Fibroblast of the aortic adventitia (primary cell): ENCODE measurements at regions not wholly inside any gene's neighbourhood (a gene's known extent, or its start where the extent isn't known, plus 50 kb on each side); places are given as distances from the start of the nearest gene placed in this dataset.

ENCODE experiments used
- DNase-seq: peaks from one replicate; pipeline ENCODE4 v3.0.0-alpha.2; 2010; ENCODE audit warnings: low read depth
- H3K4me3 ChIP-seq: 2 replicates; pipeline ENCODE4 v1.5.1; 2011; ENCODE audit warnings: low read depth, mild to moderate bottlenecking, control low read depth, low read length, moderate library complexity
- CTCF ChIP-seq: IDR thresholded peaks from 2 replicates; pipeline ENCODE4 v1.5.1; 2011; ENCODE audit warnings: mild to moderate bottlenecking, low read length, control low read depth, inconsistent platforms; ENCODE audit not compliant: insufficient read depth

DNA sequence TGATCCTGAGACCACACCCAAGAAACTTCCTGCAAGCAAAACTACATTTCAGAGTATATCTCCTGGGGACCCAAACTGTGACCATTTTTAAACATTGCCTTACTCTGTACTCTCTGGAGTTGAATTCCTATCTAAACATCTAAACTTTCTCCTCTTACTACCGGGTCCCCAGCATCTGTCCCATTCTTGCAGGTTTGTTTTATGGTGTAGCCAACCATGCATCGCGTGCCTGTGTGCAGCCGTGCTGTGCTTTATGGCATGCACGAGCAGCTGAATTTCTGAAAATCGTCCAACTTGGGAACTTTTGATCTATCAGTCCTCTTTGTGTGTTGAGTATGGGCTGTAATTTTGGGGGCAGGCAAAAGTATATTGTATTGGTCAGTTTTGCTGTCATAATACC lies 423.8 kb upstream of the DPP6 start:
- DNase-seq: no peak
- TF ChIP-seq CTCF: no peak

DNA sequence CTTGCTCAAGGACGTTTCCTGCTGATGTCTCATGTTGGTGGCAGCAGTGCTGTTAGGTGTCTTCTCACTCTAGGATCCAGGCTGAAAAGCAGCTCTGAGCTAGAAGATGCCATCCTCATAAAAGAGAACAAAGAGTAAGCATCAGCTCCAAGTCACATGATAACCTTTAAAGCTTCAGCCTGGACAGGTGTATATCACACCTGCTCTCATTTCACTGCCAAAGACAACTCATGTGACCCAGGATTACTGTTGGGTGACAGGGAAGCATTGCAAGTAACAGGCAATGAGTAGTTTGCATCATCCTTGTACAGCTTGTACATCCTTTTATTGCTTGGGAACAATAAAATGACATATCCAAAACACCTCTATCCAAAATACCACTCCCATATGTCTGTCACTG lies 423.4 kb upstream of the DPP6 start:
- TF ChIP-seq CTCF: no peak
- no peak for DNase-seq
- no peak overlapping the region for H3K4me3 ChIP-seq

More for the DNA sequence above, 423.8 kb upstream of the DPP6 start:
- no peak overlapping the region for H3K4me3 ChIP-seq

DNA sequence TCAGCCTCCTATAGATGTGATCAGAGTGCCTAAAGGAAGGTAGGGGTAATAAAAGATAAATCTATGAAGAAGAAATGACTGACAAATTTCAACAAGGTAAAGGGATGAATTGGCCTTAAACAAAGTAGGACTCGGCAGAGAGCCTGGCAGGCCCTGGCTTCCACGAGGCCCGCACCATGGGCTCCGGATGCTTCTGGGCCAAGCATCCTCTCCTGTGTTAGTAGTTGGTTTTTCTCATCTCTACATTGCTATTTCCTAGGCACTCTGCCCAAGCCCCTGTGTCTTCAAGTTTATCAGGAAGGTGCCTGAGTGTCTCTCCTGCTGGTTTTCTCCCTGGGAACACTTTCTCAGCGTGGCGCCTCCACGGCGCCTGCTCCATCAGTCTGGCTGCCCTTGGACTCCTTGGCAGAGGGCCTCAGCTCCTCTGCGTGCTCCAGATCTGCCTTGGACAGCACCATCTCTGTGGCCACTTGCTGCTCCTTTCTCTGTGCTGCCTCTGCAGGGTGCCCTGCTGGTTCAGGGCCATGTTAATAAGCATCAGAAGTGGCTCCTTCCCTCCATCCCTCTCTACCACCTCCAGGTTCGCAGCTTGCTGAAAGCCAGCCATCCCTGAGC lies 413.3 kb upstream of the DPP6 start:
- DNase-seq: no peak
- no peak for TF ChIP-seq CTCF
- H3K4me3 ChIP-seq: no peak overlapping the region

DNA sequence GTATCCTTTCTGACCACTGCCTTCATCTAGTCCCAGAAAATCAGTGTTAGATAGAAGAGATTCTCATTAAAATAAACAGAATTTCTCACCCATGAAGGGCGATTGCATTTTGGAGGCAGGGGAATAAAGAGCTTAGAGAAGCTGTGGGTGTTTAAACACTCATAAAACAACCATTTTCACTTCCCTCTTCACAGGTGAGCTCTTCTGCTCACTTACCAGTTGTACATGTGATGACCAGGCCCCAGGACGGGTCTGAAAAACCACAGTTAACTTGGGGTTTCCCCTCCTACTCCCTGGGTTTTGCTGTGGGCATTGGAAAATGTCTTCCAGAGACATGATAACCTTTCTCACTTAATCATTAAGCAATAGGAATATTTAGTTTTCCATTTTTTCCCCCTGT lies 411.6 kb upstream of the DPP6 start:
- no peak for DNase-seq
- H3K4me3 ChIP-seq: no peak overlapping the region
- TF ChIP-seq CTCF: no peak

- no peak overlapping the region for H3K4me3 ChIP-seq
- DNase-seq: no peak
- no peak for TF ChIP-seq CTCF
Observed at GRCh38 chr7:153641199-153641598, 411.0 kb upstream of the DPP6 start.

GRCh38 chr7:153642989-153643388 lies 409.2 kb upstream of the DPP6 start:
- no peak for TF ChIP-seq CTCF
- no peak overlapping the region for H3K4me3 ChIP-seq
- DNase-seq: no peak

DNA sequence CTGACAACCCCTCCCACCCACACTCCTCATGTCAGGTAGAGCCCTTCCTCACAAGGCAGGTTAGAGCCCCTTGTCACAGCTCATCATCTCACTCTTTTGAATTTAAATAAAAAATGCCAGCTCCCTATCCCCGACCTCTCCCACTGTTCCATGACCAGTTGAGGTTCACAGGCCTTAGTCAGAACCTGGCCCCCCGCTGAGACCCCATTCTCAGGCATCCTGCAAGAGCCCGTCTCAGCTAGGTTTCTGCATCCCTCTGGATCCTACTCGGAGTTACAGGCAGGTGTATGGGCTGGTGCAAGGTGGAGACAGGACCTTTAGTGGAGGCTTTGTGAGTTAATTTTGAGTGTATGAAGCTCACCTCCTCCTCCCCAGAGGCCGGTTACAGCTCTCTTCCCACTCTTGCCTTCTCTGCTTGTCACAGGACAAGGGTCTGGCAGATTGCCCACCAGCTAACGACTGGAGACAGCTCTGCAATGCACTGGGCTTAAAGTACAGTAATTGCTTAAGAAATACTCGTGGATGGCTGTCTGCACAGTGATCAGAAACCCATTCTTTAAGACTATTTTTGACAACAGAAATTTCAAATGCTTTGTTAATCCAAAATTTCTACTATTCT lies 394.9 kb upstream of the DPP6 start:
- no peak for TF ChIP-seq CTCF
- H3K4me3 ChIP-seq: no peak overlapping the region
- DNase-seq: no peak
